HG02759 (cell line): ENCODE measurements at regions not wholly inside any gene's neighbourhood (a gene's known extent, or its start where the extent isn't known, plus 50 kb on each side); places are given as distances from the start of the nearest gene placed in this dataset.
A peak's percentile ranks its signal among the peaks of the same experiment; 100 is the strongest.
"Not testable (repeated sequence)": the region's sequence is repeated elsewhere in the genome, so short reads cannot be mapped to it uniquely, and the experiment has no call there.

Source experiments
- ATAC-seq: cut with Tn5 transposase; IDR thresholded peaks from one replicate; pipeline ENCODE4 v1.9.1; 2021; ENCODE audit warnings: mild to moderate bottlenecking, moderate library complexity; ENCODE audit not compliant: unreplicated experiment

DNA sequence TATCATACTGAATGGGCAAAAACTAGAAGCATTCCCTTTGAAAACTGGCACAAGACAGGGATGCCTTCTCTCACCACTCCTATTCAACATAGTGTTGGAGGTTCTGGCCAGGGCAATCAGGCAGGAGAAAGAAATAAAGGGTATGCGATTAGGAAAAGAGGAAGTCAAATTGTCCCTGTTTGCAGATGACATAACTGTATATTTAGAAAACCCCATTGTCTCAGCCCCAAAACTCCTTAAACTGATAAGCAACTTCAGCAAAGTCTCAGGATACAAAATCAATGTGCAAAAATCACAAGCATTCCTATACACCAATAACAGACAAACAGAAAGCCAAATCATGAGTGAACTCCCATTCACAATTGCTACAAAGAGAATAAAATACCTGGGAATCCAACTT lies 52.5 kb upstream of the CCDC71L start:
- ATAC-seq = not testable (repeated sequence)

GRCh38 chr7:106714590-106715442 lies 53.9 kb upstream of the CCDC71L start:
- not testable (repeated sequence) for ATAC-seq

GRCh38 chr7:106715730-106716129 lies 54.8 kb upstream of the CCDC71L start:
- no peak for ATAC-seq

DNA sequence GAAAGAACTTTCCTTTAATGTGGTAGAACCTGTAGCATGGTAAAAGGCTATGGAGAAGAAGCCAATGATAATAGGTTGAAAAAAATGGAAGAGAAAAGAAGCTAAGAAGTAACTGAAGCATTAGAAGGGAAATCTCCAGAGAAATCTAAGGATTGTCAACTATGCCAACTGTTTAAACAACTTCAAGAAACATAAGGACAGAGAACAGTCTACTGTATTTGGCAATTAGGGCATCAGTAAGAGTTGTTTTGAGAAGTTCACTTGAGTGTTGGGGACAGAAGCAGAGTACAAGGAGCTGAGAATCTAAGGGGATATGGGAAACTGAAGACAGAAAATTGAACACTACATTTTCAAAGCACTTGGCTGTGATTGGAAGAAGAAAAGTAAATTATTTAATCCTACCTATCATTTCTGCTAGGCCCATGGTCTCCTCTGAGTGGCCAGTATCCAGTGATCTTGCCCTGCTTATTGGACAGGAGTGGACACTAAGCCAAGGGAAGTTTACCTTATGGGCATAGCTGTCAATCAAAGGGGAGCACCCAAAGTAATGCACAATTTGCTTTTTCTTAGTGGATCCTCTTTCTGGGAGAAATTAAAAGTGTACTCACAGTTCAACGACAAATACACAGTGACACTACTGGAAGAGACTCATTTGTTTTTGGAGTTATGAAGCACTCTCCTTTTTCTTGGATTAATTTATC lies 56.4 kb upstream of the CCDC71L start:
- ATAC-seq = no peak

DNA sequence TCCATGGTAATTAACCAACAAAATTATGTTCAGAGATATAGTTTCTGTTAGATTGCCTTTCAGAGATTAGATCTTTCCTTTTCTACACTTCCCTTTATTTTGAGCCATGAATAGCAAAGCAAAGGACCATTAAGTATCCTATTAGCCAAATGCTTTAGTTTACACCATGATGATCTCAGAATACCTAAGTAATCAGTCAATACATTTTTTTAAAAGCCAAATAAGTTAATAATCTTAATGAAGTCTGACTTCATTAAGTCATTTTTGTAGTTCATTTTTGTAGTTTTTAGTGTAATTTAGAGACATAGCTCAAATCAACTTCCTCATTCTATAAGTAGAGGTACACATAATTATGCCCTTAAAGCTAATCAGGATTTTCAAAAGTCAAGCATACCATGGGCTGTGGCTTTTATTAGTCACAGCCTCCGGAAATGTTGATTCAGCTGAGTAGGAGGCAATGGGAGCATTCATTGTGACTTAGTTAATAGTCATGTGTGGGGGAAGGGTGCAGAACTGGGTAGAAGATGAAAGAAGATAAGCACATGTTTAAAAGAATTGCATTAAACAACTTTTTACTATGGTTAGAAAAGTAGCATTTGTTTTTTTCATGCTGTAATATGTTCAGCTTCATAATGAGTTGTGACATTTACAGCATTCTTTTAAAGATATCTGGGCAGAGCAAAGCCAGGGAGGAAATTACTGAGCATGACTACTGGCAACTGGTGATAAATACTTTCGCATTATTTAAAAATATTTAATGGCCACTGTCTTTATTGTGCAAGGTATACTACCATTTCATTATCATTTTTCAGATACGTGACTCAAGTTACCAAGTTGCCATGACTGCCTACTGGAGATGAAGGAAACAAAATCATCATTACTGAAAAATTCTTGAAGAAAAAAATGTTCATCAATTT lies 57.3 kb upstream of the CCDC71L start:
- ATAC-seq = peak; percentile 78

DNA sequence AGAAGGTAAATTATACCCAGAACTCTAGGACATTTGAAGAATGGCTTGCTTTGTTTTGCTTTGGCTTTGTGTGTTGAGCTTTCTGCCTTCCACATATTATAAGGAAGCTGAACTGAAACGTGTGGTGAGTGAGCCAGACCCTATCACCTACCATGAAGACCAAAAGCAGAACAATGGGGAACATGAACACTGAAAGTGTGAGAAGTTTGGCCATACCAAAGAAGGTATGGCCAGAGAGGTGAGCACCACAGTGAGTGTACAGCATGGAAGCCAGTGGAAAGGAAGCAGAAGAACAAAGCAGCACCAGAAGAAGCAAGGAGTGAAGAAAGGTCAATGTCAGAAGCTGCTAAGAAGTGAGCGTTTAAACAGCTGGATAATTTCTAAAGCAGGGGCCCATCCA lies 59.7 kb upstream of the CCDC71L start:
- peak; percentile 59 for ATAC-seq

- no peak for ATAC-seq
Observed at GRCh38 chr7:106721816-106722785, 61.1 kb upstream of the CCDC71L start.

GRCh38 chr7:106723398-106723797 lies 62.4 kb upstream of the CCDC71L start:
- no peak for ATAC-seq

DNA sequence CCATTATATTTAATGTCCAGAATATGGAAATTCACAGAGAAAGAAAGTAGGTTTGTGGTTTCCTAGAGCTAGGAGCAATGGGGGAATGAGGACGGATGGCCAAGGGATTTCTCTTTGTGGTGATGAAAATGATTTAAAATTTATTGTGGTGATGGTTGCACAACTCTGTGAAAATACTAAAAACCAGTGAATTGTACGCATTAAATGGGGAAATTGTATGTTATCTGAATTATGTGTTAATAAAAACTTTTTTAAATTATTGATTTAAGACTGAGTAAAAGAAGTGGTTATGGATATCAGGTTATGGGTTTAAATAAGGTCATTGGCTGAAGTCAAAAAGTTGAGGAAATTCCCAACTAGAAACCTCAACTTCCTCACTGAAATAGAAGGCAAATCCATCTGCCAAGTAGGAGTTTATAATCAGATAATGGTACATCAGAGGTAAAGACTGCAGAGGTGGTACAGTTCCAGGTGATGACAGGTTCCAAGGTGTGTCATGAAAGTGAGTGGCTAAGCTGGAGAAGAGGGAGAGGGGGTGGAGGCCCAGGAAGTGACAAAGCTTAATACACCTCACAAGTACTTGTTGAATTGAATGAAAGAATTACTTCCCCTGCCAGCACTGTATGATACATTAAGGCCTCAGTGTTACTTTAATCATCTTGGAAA lies 68.9 kb upstream of the CCDC71L start:
- no peak for ATAC-seq

GRCh38 chr7:106731187-106731586 lies 70.2 kb upstream of the CCDC71L start:
- ATAC-seq = peak; percentile 91

GRCh38 chr7:106731646-106732444 lies 70.9 kb upstream of the CCDC71L start:
- peak; percentile 20 for ATAC-seq

DNA sequence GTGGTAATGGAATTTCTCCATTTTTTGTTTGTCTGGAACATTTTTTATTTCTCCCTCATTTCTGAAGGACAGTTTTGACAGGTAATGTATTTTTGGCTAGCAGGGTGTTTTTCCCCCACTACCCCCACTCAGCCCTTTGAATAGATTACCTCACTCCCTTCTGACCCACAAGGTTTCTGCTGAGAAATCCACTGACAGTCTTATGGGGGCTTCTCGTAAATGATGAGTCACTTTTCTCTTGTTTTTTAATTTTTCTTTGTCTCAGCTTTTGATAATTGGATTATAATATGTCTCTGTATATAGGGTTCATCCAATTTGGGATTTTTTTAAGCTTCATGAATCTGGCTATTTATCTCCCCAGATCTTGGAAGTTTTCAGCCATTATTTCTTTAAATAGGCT lies 74.7 kb upstream of the CCDC71L start:
- ATAC-seq = no peak

DNA sequence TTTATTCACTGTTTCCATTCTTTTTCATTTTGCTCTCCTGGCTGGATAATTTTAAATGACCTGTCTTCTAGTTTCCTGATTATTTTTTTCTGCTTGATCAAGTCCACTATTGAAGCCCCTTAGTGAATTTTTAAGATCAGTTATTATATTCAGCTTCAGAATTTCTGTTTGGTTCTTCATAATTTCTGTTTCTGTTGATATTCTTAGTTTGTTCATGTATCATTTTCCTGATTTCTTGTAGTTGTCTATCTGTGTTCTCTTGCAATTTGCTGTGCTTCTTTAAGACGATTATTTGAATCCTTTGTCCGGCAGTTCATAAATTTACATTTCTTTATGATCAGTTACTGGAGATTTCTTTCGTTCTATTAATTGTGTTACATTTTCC lies 75.2 kb upstream of the CCDC71L start:
- ATAC-seq = no peak

DNA sequence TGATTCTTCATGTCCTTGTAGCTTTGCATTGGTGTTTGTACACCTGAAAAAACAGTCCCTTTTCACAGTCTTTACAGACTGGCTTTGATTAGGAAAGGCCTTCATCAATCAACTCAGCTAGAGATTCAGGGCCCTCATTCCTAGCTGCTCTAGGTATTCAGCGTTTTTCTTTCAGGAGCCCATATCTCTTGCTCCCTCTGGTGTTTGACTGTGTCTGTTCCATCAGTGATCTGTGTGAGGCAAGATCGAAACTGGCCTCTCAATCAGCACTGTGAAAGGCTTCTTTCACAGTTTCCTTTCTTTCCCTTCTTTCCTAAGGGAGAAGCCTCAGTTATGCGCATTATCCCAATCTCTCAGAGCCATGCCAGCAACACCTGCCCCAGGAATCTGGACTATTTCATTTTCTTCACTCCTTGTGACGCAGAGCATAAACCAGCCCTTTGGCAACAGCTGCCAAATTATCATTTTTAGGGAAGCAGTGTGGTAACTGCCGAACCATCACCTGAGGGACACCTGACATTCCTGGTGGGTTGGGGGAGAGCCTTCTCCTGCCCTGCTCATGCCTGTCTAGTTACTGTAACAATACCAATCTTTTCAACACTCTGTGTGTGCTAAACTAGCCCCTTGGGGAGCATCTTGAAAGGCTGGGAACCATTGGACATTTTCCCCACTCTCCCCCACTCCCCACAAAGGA lies 75.7 kb upstream of the CCDC71L start:
- ATAC-seq = peak; percentile 85

GRCh38 chr7:106737202-106737562 lies 76.2 kb upstream of the CCDC71L start:
- ATAC-seq = no peak

DNA sequence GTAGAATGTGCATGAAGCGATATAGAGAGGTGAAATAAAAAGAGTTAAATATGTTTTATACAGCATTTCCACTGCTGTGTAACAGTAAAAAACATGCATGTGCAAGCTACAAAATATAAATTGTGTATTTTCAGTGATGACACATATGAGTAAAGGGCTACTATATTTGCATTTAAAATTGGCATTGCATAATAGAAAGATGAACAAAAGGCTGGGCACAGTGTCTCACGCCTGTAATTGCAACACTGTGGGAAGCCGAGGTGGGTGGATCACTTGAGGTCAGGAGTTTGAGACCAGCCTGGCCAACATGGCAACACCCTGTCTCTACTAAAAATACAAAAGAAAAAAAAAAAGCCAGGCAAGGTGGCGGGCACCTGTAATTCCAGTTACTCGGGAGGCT lies 79.8 kb upstream of the CCDC71L start:
- no peak for ATAC-seq

DNA sequence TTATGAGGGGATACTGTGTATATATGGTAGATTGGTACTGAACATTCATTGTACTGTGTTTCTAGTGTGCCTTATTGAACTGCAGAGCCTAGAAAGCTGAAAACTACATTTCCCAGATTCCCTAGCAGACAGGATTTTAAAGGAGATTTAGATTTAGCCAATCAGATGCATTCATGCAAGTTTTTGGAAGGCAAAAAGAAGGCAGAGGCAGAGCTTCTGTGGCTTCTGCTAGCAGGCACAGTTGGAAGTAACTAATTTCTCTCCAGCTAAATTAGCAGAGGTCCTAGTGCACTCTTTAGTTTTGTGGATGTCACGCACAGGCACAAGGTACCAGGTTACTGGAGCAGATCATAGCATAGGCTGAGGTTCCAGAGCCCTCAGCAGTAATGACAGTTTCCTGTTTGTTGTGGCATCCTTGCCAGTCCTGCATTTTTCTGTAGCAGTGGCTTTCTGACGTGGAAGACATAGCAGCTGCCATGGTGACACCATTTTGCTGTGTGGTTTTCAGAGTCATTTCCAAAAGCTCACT lies 83.7 kb upstream of the CCDC71L start:
- ATAC-seq = no peak

GRCh38 chr7:106747301-106747700 lies 86.3 kb upstream of the CCDC71L start:
- not testable (repeated sequence) for ATAC-seq
